HG03378 (cell line): ENCODE measurements at regions not wholly inside any gene's neighbourhood (a gene's known extent, or its start where the extent isn't known, plus 50 kb on each side); places are given as distances from the start of the nearest gene placed in this dataset.
"Not testable (repeated sequence)": the region's sequence is repeated elsewhere in the genome, so short reads cannot be mapped to it uniquely, and the experiment has no call there.

Source experiments
- ATAC-seq: cut with Tn5 transposase; IDR thresholded peaks from one replicate; pipeline ENCODE4 v1.9.1; 2021; ENCODE audit warnings: mild to moderate bottlenecking, moderate library complexity; ENCODE audit not compliant: unreplicated experiment

DNA sequence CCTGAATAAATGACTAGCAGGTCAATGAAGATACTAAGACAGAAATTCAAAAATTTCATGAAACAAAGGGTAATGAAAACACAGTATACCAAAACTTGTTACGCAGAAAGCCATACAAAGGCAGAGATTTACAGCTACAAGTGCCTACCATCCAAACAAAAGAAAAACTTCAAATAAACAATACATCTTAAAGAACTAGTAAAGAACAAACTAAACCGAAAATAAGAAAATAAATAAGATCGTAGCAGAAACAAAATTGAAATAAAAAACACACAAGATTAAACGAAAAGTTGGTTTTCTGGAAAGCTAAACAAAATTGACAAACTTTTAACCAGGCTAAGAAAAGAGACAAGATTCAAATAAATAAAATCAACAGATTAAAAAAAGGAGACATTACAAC, 51.5 kb downstream of the VPREB1 start:
- ATAC-seq: not testable (repeated sequence)

DNA sequence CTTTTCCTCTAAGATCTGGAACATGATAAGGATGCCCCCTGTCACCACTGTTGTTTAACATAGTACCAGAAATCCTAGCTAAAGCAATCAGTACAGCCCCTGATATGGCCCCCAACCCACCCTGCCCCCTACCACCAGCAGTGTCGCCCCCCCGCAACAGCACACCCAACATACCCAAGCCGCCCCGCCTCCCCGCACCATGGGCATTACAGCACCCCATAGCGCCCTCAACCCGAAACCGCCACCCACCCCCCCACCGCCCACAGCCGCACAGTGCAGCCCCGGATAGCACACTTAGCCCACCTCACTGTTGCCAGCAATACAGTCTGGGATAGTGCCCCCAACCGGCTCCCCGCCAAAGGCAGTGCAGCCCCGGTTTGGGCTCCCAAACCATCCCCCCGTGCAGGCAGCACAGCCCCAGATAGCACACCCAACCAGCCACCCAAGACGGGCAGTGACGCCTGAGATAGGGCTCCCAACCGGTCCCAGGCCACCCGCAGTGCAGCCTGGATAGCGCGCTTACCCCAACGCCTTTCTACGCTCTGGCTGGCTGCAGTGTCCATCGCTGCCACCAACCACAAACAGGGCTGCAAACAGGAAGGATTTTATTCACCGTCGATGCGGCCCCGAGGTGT, 52.7 kb downstream of the VPREB1 start:
- ATAC-seq: not testable (repeated sequence)

DNA sequence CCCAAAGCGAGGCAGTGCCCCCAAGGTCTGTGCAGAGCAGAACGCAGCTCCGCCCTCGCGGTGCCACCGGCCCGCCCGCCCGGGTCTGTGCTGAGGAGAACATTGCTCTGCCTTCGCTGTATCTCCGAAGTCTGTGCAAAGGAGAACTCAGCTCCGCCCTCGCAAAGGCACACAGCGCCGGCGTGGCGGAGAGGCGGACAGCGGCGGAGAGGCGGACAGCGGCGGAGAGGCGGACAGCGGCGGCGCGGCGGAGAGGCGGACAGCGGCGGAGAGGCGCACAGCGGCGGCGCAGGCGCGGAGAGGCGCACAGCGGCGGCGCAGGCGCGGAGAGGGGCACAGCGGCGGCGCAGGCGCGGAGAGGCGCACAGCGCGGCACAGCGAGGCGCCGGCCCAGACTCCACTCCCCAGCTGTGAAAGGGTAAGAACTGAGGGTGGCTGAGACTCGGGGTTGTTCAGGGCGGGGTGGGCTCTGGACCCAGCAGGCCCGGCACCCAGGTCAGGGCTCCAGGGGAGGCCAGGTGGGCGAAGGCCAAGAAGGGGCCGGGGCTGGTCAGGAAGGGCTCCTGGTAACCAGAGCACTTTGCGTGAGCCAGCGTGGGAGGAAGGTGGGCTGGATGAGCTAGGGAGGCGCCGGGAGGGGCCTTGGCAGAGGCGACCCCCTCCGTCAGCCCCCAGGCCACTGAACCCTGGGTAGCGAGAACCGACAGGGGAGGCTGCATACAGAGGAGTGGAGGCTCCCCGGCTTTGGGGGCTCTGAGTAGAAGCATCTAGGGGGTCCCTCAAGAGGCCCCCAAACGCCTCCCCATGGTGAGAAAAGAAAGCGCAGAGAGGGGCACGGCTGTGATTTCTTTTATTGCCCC, 53.4 kb downstream of the VPREB1 start:
- ATAC-seq: not testable (repeated sequence)

DNA sequence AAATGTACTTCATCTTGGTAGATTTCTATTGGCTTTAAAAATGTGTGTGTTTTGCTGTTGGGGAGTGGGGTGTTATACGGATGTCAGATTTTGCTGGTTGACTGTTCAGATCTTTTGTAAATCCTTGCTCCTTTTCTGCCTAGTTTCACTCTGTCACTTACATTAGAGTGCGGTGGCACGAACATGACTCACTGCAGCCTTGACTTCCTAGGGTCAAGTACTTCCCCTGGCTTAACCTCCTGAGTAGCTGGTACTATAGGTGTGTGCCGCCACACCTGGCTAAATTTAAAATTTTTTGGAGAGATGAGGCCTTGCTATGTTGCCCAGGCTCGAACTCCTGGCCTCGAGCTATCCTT, 54.0 kb downstream of the VPREB1 start:
- not testable (repeated sequence) for ATAC-seq

DNA sequence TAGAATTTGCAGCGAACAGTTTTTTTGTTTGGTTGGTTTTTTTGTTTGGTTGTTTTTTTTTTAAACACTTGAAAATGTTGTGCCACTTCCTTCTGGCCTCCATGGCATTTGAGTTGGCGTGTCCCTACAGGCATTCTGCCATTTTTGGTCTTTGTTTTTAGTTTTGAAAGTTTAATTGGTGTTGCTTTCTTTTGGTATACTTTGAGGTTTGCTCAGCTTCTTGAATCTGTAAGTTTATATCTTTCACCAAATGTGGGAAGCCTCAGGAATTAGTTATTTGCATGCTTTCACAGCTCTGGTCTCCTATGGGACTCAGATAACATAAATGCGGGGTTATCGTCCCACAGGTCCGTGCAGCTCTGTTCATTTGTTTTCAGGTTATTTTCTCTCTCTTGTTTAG, 55.9 kb downstream of the VPREB1 start:
- not testable (repeated sequence) for ATAC-seq

DNA sequence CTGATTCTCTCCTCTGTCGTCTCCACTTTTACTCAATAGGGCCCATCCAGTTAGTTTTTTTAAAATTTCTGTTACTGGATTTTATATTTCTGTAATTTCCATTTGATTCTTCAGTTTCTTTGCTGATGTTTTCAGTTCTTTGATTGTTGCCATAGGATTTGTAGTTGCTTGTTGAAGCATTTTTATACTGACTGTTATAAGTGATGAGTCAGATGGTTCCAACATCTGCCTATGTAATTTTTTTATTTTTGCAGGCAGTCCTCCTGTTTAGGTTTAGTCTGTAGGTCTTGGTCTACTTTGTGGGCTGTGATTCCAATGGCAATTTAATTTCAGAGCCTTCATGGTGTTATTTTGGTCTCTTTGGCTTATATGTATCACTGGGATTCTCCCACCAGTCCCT, 56.4 kb downstream of the VPREB1 start:
- not testable (repeated sequence) for ATAC-seq

DNA sequence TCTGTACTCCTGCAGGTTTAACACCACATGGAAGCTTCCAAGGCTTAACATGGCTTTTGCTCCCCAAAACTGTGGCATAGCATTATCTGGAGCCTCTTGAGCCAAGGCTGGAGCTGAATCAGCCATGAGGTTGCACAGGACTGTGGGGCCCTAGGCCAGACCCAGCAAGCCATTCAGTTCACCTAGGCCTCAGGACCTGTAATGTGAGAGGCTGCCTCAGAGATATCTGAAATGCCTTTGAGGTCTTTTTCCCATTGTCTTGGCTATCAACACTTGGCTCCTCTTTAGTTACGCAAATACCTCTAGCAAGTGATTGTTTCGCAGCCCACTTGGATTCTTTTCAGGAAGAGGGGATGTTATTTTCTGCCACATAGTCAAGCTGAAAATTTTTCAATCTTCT, 72.0 kb downstream of the VPREB1 start:
- ATAC-seq: no peak

DNA sequence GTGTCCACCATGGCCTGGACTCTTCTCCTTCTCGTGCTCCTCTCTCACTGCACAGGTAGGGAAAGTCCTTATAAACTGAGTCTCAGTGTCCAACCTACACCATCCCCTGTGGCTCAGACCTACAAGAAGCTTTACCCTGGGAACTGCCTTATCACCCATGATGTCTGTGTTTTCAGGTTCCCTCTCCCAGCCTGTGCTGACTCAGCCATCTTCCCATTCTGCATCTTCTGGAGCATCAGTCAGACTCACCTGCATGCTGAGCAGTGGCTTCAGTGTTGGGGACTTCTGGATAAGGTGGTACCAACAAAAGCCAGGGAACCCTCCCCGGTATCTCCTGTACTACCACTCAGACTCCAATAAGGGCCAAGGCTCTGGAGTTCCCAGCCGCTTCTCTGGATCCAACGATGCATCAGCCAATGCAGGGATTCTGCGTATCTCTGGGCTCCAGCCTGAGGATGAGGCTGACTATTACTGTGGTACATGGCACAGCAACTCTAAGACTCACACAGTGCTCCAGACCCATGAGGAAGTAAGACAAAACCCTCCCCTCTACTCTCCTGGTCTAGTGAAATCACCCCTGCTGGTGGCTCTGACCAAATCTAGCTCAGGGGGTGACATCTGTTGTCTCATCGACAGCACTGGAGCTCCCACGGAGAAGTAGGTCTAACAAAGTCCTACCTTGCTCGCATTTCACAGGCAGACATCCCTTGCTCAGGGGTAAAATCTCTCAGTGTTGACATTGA, 74.3 kb downstream of the VPREB1 start:
- ATAC-seq: no peak

DNA sequence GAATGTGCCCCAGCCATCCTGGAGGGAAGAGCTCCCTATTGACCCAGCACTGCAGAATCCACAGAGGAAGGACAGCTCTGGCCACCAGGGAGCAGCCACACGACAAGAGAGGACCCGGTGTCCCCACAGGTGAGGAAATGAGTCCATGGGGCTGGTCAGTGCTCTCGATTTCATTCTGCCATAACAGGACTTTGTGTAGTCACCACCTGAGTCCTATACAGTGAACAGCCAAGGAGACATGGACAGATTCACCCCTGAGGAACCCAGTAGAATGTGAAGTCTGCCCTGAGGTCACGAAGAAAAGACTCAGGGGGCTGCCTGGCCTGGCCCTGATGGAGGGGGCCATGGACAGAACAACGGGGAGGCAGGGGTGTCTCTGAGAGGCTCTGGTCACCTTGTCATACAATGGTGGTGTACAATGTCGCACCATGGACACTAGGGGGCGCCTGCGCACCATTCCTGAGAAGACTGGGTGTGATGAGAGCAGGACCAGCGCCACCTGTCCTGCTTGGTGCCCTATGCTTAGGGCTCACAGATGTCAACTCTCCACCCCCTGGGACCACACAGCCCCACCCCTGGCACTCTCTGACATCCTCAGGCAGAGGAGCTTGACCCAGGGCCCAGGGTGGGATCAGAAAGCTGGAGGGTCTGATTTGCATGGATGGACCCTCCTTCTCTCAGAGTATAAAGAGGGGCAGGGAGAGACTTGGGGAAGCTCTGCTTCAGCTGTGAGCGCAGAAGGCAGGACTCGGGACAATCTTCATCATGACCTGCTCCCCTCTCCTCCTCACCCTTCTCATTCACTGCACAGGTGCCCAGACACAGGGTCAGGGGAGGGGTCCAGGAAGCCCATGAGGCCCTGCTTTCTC, 77.4 kb downstream of the VPREB1 start:
- ATAC-seq: not testable (repeated sequence)

DNA sequence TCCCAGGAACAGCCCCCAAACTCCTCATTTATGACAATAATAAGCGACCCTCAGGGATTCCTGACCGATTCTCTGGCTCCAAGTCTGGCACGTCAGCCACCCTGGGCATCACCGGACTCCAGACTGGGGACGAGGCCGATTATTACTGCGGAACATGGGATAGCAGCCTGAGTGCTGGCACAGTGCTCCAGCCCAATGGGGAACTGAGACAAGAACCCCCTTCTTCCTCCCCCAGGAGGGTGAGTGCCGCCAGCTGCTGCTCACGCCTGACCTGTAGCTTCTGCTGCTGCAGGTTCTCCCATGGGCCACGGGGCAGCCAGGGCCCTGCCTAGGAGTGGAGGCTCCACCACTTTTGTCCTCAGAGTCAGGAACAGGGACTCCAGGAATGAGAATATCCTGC, 78.2 kb downstream of the VPREB1 start:
- no peak for ATAC-seq

DNA sequence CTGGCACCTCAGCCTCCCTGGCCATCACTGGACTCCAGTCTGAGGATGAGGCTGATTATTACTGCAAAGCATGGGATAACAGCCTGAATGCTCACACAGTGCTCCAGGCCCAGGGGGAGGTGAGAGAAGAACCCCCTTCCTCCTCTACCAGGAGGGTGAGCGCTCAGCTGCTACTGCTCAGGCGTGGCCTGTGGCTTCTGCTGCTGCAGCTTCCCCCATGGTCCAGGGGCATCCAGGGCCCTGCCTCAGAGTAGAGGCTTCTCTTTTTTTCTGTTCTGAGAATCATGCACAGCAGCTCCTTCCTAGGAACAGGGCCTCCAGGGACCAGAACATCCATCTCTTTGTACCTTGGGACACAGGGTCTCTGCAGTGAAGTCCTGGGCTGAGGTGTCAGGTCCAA, 83.1 kb downstream of the VPREB1 start:
- no peak for ATAC-seq

DNA sequence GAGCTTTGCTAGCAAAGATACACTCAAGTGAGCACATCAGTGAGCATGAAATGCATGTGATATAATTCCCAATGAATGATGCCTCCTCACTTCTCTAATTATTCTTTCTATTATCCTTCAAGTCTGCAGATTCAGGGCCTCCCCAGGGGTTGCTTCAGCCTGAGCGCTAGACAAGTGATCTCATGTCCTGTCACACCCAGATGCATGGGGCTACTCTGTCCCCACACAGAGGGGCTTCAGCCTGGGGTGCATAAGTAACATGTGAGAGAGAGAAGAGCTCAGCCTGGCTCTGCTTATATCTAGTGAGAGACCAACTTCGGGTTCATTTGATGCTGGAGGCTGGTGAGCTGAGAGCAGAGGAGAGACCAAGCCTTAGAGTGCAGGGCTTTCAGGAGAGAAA, 85.2 kb downstream of the VPREB1 start:
- no peak for ATAC-seq

DNA sequence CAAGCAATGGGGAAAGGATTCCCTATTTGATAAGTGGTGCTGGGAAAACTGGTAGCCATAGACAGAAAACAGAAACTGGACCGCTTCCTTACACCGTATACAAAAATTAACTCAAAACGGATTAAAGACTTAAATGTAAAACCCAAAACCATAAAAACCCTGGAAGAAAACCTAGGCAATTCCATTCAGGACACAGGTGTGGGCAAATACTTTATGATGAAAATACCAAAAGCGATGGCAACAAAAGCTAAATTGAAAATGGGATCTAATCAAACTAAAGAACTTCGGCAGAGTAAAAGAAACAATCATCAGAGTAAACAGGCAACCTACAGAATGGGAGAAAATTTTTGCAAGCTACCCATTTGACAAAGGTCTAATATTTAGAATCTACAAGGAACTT, 91.1 kb downstream of the VPREB1 start:
- ATAC-seq: not testable (repeated sequence)

DNA sequence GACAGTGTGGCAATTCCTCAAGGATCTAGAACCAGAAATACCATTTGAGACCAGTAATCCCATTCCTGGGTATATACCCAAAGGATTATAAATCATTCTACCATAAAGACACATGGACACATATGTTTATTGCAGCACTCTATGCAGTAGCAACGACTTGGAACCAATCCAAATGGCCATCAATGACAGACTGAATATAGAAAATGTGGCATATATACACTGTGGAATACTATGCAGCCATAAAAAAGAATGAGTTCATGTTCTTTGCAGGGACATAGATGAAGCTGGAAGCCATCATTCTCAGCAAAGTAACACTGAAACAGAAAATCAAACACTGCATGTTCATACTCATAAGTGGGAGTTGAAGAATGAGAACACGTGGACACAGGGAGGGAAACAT, 91.7 kb downstream of the VPREB1 start:
- not testable (repeated sequence) for ATAC-seq

DNA sequence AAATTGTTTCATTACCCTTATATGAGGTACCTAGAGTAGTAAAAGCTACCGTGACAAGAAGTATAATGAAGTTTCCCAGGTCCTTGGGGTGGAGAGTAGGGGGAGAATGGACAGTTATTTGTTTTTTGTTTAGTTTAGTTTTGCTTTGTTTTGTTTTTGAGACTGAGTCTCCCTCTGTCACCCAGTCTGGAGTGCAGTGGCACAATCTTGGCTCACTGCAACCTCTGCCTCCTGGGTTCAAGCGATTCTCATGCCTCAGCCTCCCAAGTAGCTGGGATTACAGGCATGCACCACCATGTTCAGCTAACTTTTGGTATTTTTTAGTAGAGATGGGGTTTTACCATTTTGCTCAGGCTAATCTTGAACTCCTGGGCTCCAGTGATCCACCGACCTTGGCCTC, 94.2 kb downstream of the VPREB1 start:
- ATAC-seq: not testable (repeated sequence)

DNA sequence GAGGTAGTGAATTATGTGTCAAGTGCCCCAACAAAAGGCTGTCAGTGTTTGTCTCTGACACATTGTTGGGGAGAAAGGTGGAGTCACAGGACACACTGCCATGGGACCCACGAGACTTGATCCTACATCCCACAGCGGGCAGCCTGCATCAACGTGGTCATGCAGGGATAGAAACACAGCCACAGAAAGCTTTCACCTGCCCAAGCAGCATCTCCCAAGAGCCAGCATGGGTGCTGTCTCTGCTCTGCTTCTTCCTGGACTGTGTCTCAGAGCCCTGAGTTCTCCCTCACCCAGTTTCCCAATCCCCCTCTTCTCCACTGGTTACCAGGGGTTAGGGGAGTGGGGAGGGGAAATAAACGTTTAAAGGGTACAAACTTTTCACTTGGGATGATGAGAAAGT, 97.2 kb downstream of the VPREB1 start:
- ATAC-seq: no peak

DNA sequence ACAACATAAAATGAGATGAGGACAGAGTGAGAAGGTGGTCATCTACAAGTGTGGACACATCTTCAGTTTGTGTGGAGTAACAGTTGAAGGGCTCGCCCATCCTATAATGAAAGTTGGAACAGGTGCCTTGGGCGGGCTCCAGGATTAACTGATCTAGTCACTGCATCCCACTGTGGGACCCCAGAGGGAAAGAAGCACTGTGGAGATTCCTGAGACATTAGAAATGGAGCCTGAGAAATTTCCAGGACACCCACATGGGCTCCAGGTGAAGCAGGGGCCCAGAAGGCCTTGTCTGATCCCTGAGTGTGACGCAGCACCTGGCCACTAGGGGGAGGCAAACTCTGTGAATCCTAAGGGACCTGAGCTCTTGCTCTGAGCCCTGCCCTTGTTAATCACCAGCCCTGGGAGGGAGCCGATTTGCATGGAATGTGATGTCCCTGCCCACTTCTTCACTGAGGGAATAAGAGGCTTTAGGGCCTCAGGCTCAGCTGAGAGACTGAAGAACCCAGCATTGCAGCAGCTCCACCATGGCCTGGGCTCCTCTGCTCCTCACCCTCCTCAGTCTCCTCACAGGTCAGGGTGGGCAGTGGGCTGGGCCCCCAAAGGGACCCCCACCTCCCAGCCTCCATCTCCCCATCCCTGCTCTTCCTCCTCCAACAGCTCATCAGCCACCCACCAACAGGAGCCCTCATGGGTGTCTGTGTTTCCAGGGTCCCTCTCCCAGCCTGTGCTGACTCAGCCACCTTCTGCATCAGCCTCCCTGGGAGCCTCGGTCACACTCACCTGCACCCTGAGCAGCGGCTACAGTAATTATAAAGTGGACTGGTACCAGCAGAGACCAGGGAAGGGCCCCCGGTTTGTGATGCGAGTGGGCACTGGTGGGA, 98.4 kb downstream of the VPREB1 start:
- ATAC-seq: no peak

DNA sequence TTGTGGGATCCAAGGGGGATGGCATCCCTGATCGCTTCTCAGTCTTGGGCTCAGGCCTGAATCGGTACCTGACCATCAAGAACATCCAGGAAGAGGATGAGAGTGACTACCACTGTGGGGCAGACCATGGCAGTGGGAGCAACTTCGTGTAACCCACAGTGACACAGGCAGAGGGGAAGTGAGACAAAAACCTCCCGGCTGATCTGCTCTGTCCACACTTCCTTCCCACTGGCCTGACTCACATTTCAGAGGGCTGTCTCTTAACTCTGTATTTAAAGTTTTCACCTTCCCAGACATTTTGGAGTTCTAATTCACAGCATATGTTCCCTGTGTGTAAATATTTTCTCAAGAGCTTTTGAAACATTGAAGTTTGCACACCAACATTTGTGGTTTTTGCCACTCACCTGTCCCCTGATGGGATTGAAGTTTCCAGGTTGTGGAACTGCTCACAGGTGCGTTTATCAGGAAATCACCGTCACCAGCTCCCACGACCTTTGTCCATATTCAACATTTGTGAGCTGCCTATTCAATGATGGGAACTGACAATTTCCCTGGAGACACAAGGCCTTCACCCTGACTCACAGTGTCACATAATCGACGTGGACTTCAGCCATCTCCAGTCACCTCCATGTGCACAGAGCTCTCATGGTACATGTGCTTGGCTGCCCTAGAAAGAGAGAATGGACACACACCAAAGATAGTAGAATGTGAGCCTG, 99.2 kb downstream of the VPREB1 start:
- ATAC-seq: no peak

DNA sequence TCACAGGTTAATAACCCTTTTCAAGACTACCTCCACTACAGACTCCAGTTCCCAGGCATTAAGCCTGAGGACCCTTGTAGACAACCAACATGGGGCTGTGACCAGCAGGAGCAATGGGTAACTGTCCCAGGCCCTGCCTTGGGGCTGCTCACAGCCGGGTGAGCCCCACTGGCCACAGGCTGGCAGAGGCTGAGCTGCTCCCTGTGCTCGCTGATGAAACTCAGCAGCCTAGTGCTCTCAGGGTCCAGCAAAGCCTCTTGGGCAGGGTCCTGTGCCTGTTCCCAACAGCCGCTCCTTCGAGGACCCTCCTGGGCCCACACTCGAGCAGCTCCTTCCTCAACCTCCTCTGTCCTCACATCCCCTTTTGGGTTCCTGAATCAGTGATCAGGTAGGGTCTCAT, 99.8 kb downstream of the VPREB1 start:
- ATAC-seq: no peak
